ENCODE measurements at regions not wholly inside any gene's neighbourhood (a gene's known extent, or its start where the extent isn't known, plus 50 kb on each side); places are given as distances from the start of the nearest gene placed in this dataset.
"Not testable (repeated sequence)": the region's sequence is repeated elsewhere in the genome, so short reads cannot be mapped to it uniquely, and the experiment has no call there.

DNA sequence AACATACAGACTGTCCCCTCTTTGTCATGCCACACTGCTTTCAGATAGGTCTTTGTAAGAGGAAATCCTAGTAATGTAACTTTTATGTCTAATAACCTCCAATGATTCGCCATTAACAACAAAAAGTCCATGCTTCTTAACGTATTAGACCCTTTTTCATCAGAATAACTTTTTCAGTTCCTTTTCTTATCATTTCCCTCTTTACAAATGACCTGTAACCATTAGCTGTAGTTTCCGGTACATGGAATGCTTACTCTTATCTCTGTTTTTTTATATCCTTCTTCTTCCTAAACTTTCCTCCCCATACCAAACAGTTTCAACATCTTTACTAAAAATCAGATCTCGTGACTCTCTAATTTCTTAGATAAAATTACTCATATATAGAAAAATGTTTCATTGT, 268.9 kb upstream of the TYRP1 start:
- TF ChIP-seq, protein P1, sequence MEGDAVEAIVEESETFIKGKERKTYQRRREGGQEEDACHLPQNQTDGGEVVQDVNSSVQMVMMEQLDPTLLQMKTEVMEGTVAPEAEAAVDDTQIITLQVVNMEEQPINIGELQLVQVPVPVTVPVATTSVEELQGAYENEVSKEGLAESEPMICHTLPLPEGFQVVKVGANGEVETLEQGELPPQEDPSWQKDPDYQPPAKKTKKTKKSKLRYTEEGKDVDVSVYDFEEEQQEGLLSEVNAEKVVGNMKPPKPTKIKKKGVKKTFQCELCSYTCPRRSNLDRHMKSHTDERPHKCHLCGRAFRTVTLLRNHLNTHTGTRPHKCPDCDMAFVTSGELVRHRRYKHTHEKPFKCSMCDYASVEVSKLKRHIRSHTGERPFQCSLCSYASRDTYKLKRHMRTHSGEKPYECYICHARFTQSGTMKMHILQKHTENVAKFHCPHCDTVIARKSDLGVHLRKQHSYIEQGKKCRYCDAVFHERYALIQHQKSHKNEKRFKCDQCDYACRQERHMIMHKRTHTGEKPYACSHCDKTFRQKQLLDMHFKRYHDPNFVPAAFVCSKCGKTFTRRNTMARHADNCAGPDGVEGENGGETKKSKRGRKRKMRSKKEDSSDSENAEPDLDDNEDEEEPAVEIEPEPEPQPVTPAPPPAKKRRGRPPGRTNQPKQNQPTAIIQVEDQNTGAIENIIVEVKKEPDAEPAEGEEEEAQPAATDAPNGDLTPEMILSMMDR (IDR thresholded peaks at IDR 0.05), result no peak
- no peak for TF ChIP-seq POLR2A (IDR thresholded peaks at IDR 0.05)
- DNase-seq (no peak), ATAC-seq (no peak)
- Histone ChIP-seq H3K4me3 (no peak overlapping the region), H3K9me3 (no peaks in the 10 kb centered on the region), H3K27me3 (no peaks in the 10 kb centered on the region), H3K36me3 (no peaks in the 10 kb centered on the region), H3K27ac (no peak overlapping the region), H3K4me1 (no peaks in the 10 kb centered on the region)
- 45 to 57% (median 48%) methylated on average over 4 of the region's 4 CpGs for WGBS, 4 donors
- intact Hi-C loops (cut with DNase I), result loop anchor here in 1 of 10 donors (10.0 kb wide), 1 partner anchor 61 kb away; no protein-coding TSS in a partner anchor

GRCh38 chr9:12425878-12426864, 267.0 kb upstream of the TYRP1 start:
- no peak for ATAC-seq
- H3K36me3 ChIP-seq, result no peaks in the 10 kb centered on the region
- 45 to 50% (median 47%) methylated on average over 8 of the region's 8 CpGs for WGBS, 4 donors
- TF ChIP-seq POLR2A (IDR thresholded peaks at IDR 0.05), result no peak
- TF ChIP-seq, protein P1 (IDR thresholded peaks at IDR 0.05), result no peak
- no peak overlapping the region for H3K4me3 ChIP-seq
- no peak overlapping the region for H3K27ac ChIP-seq
- no peak for DNase-seq
- H3K9me3 ChIP-seq, result peaks cover 0 to 5% (median 0%) of the 10 kb centered on the region in 12 donors
- intact Hi-C loops (cut with DNase I), result loop anchor here in 1 of 10 donors (10.0 kb wide), 1 partner anchor 59 kb away; no protein-coding TSS in a partner anchor
- H3K4me1 ChIP-seq, result no peaks in the 10 kb centered on the region
- H3K27me3 ChIP-seq, result no peaks in the 10 kb centered on the region

DNA sequence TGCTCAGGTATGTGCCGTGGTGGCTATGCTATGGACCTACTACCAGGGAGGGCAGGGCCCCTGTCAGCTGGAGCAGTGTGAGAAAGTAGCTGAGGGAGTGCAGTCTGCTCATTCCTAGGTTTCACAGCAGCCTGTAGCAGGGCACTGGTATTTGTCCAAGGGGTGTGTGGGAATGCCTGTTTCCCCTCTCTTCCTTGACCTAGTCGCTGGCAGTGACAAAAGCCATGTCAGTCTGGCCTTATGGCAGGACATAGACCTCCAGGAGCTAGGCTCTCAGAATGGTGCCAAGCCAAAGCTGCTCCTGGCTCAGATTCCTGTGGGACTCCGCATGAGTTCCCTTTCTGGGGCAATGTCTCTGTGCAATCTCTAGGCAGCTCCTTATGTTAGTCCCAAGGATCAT, 253.9 kb upstream of the TYRP1 start:
- Histone ChIP-seq H3K27ac (no peak overlapping the region), H3K36me3 (no peaks in the 10 kb centered on the region), H3K4me3 (no peak overlapping the region), H3K9me3 (no peaks in the 10 kb centered on the region), H3K27me3 (no peaks in the 10 kb centered on the region), H3K4me1 (no peaks in the 10 kb centered on the region)
- DNase-seq (no peak), ATAC-seq (peak in 3 of 4 donors; percentile 34 to 50 (median 49))
- WGBS, 4 donors, result 46 to 71% (median 61%) methylated on average over 3 of the region's 3 CpGs
- intact Hi-C loops (cut with DNase I), result no loop called here
- TF ChIP-seq, protein P1 (IDR thresholded peaks at IDR 0.05), result no peak
- no peak for TF ChIP-seq POLR2A (IDR thresholded peaks at IDR 0.05)

DNA sequence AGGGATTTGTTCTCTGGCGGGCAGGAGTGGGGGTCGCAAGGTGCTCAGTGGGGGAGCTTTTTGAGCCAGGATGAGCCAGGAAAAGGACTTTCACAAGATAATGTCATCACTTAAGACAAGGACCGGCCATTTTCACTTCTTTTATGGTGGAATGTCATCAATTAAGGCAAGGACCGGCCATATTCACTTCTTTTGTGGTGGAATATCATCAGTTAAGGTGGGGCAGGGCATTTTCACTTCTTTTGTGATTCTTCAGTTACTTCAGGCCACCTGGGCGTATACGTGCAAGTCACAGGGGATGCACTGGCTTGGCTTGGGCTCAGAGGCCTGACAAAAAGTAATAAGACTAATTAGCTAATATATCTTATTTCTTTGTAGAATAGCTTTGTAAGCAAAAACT, 252.1 kb upstream of the TYRP1 start:
- not testable (repeated sequence) for H3K36me3 ChIP-seq, DNase-seq, ATAC-seq, H3K9me3 ChIP-seq, H3K4me1 ChIP-seq, H3K27me3 ChIP-seq, H3K4me3 ChIP-seq
- intact Hi-C loops (cut with DNase I), result loop anchor here in 1 of 10 donors (10.0 kb wide), 1 partner anchor 56 kb away; no protein-coding TSS in a partner anchor
- H3K27ac ChIP-seq, result peak overlapping the region in 2 of 12 donors; percentile 14 to 16
- WGBS, 4 donors, result 66 to 77% (median 71%) methylated on average over 6 of the region's 6 CpGs

All from heart left ventricle (tissue), 16 donors.